ENCODE measurements at regions not wholly inside any gene's neighbourhood (a gene's known extent, or its start where the extent isn't known, plus 50 kb on each side); places are given as distances from the start of the nearest gene placed in this dataset.

DNA sequence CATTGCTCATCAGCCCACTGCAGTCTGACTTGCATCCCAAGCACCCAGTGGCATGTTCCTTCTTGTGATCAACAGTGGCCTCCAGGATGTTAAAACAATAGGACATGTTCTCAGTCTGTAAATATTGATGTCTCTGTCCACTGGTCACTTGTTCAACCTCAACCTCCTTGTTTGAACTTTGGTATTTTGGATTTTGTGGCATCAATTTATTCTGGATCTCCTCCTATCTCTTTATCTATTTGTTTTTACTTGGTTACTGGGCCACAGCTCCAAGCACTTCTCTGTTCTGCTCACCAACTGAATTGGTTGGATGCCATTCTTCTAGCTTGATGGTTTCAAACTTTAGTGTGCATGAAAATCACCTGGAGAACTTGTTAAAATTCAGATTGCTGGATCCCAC, 1414.8 kb upstream of the CELF4 start:
- TF ChIP-seq CTCF (IDR thresholded peaks at IDR 0.05 in 8 of 11, conservative IDR thresholded peaks at IDR 0.05 in 3 of 11) = no peak
- no peak for TF ChIP-seq POLR2A (IDR thresholded peaks at IDR 0.05)
- no peak for TF ChIP-seq POLR2AphosphoS5 (IDR thresholded peaks at IDR 0.05)
